Muscle of arm (tissue), 1 donor: ENCODE measurements at regions not wholly inside any gene's neighbourhood (a gene's known extent, or its start where the extent isn't known, plus 50 kb on each side); places are given as distances from the start of the nearest gene placed in this dataset.
"Not testable (repeated sequence)": the region's sequence is repeated elsewhere in the genome, so short reads cannot be mapped to it uniquely, and the experiment has no call there.

Experiments
- DNase-seq: peaks from one replicate; pipeline ENCODE4 v3.0.0-alpha.2; 2013

DNA sequence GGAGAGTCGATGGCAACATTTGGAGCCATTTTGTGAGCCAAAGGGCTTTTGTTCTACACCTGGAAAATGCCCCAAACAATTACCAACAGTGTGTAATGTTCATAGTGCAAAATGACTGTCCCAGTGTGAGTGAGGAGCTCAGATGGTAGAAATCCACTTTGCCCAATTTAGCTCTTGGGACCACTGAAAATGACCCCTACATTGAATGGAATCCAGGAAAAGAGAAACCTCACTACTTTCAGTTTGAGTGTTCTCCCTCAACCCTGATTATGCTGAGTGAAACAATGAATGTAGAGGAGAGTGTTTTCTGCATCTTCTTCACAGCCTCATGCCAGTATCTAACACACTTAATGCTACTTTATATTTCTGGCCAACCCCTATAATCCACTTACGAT, 84.9 kb upstream of the NRN1 start:
- DNase-seq = no peak

GRCh38 chr6:6090861-6091607, 84.3 kb upstream of the NRN1 start:
- DNase-seq = no peak

- peak; percentile 4 for DNase-seq
Observed at GRCh38 chr6:6085928-6086668, 79.4 kb upstream of the NRN1 start.

DNA sequence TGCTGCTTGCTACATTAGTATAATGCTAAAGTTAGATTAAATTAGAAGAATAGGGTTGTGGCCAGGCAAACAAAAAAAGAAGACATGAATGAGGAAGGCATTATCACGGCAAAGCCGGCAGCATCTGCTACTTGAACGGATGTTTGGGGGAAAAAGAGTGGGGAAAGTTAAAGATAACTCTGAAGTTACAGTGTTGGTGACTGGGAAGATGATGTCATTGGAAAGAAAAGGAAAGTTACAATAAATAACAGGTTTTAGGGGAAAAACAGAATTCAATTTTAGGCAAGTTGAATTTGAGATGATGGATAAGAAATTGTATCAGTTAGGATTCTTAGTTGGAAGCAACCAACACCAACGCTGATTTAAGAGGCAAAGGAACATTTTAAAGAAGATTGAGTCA, 74.2 kb upstream of the NRN1 start:
- DNase-seq = no peak

DNA sequence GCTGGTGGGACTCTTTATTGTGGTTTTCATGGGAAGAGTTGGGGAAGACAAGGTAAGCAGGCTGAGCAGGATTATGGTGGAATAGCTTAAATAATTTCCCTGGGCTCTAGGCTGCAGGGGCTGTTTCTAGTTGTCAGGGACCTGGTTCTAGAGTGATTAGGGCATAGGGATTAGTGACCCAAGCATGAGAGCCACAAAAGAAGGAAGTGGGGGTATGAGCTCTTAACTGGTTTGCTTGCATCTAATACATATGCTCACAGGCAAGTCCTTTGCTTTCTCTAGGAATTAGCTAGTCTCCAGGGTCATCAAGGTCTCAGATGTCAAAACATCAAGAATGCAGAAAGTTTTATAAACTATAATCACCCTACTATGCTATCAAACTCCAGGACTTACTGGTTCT, 67.5 kb upstream of the NRN1 start:
- no peak for DNase-seq

DNA sequence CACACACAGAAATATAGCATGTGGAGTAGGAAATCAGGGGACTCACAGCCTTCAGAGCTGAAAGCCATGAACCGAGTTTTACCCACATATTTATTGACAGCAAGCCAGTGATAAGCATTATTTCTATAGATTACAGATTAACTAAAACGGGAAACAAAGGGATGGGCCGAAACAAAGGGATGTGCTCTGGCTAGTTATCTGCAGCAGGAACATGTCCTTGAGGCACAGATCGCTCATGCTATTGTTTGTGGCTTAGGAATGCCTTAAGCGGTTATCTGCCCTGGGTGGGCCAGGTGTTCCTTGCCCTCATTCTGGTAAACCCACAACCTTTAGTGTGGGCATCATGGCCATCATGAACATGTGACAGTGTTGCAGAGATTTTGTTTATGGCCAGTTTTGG, 61.4 kb upstream of the NRN1 start:
- DNase-seq = not testable (repeated sequence)

GRCh38 chr6:6058054-6058444, 51.3 kb upstream of the NRN1 start:
- no peak for DNase-seq

DNA sequence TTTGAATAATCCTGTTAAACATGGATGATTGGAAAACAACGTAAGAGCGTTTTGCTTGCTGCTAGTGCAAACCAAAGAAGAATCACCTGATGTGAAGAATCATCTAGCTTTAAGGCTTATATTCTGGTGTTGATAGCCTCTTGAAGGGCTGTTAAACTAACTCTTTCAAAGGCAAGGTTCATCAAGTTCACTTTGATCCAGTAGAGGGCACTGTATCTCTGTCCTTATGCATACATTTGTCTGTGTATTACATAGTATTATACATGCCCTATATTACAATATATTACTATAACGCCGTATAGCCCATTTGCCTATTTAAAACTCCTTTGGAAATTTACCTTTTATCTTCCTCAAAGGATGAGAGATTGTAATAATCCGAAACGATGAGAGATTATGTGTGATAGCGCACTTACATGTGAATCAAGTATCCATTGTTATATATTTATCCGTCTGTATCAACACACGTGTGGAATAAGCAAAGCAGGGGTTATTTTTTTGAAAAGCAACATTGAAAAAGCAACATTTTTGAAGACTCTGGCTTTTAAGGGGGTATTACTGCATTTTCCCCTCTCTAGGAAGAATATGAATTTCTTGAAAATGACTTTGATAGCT, 50.8 kb upstream of the NRN1 start:
- DNase-seq = peak; percentile 63
